Heart left ventricle (tissue), 13 donors: ENCODE measurements at regions not wholly inside any gene's neighbourhood (a gene's known extent, or its start where the extent isn't known, plus 50 kb on each side); places are given as distances from the start of the nearest gene placed in this dataset.

Experiments used
- CTCF ChIP-seq, 12 donors: fragments of 200-600 bp; sonication (generic) in 4 of 12; IDR thresholded peaks; one replicate each; pipeline versions ENCODE4 v1.5.0 to v1.8.0; 2018 to 2022; ENCODE audit warnings: antibody characterized with exemption in 12 of 12, mild to moderate bottlenecking in 5 of 12
- POLR2A ChIP-seq, 2 donors: fragments of 450-650 bp; IDR thresholded peaks; one replicate each; pipeline ENCODE4 v1.6.1; 2017; ENCODE audit warnings: antibody characterized with exemption in 2 of 2, mild to moderate bottlenecking in 2 of 2, moderate library complexity in 2 of 2
- donor health status: ischemic (EF 13 %, LVEDD 7.1; RV severe dilation, severe dysfunction).
- donor health status: DM: no; HTN: yes; CAD: no.
- donor health status: DM: no; HTN: no; CAD: no.
- donor health status: ischemic (EF 25% LVEDD 6.9; RV normal size, moderate dysfunction).
- donor health status: ischemic (EF 25% LVEDD 5.7; RV mildly dilated, moderate dysfunction).
- donor health status: ischemic (EF 35%, LVEDD 5.7; RV mildly dilated, moderate dysfunction).
- donor health status: nonischemic (EF 11% LVEDD 7.7; RV severe dilation, severe dysfunction).
- donor health status: DM: yes; HTN: yes; CAD: no.
- donor health status: PGD.
- donor health status: ischemic (EF 29% LVEDD 5.4; RV normal size, mild dysfunction).
- donor health status: nonischemic (EF 23%, LVEDD 6.1; RV moderate dilation, normal function).

- TF ChIP-seq CTCF (IDR thresholded peaks at IDR 0.05) (no peak), POLR2A (IDR thresholded peaks at IDR 0.05) (no peak)
Observed at GRCh38 chr5:162242416-162242815, 174.8 kb downstream of the GABRG2 start.
